Neural progenitor cell (in vitro differentiated cells): ENCODE measurements at regions not wholly inside any gene's neighbourhood (a gene's known extent, or its start where the extent isn't known, plus 50 kb on each side); places are given as distances from the start of the nearest gene placed in this dataset.

Source experiments
- EZH2 ChIP-seq: fragments of 200-600 bp; sonication (generic); IDR thresholded peaks from 2 replicates; pipeline ENCODE4 v1.6.1; 2017; ENCODE audit warnings: antibody characterized with exemption, mild to moderate bottlenecking, moderate library complexity
- EZH2phosphoT487 ChIP-seq: fragments of 200-600 bp; sonication (generic); IDR thresholded peaks from 2 replicates; pipeline ENCODE4 v1.6.1; 2017; ENCODE audit warnings: antibody characterized with exemption
- TF ChIP-seq, protein P1 (sequence below): fragments of 200-600 bp; sonication (generic); IDR thresholded peaks from 2 replicates; pipeline ENCODE4 v1.5.1; 2017; ENCODE audit warnings: antibody characterized with exemption, mild to moderate bottlenecking

DNA sequence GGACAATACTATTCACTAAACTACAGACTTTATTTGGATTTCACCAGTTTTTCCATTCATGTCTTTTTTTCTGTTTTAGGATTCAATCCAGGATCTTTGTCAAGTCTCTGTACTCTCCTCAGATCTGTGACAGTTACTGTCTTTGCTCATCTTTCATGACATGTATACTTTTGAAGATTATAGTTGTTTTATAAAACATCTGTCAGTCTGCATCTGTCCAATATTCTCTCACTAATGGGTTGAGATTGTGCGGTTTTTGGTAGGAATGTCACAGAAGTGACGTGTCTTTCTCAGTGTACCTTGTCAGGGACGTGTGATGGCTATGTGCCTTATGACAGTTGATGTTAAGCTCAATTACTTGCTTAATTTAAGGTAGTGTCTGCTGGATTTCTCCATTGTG is 124.9 kb upstream of the TPK1 start:
- TF ChIP-seq, protein P1, sequence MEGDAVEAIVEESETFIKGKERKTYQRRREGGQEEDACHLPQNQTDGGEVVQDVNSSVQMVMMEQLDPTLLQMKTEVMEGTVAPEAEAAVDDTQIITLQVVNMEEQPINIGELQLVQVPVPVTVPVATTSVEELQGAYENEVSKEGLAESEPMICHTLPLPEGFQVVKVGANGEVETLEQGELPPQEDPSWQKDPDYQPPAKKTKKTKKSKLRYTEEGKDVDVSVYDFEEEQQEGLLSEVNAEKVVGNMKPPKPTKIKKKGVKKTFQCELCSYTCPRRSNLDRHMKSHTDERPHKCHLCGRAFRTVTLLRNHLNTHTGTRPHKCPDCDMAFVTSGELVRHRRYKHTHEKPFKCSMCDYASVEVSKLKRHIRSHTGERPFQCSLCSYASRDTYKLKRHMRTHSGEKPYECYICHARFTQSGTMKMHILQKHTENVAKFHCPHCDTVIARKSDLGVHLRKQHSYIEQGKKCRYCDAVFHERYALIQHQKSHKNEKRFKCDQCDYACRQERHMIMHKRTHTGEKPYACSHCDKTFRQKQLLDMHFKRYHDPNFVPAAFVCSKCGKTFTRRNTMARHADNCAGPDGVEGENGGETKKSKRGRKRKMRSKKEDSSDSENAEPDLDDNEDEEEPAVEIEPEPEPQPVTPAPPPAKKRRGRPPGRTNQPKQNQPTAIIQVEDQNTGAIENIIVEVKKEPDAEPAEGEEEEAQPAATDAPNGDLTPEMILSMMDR, result no peak
- TF ChIP-seq EZH2, result no peak
- TF ChIP-seq EZH2phosphoT487, result no peak
